ENCODE measurements at regions not wholly inside any gene's neighbourhood (a gene's known extent, or its start where the extent isn't known, plus 50 kb on each side); places are given as distances from the start of the nearest gene placed in this dataset.

DNA sequence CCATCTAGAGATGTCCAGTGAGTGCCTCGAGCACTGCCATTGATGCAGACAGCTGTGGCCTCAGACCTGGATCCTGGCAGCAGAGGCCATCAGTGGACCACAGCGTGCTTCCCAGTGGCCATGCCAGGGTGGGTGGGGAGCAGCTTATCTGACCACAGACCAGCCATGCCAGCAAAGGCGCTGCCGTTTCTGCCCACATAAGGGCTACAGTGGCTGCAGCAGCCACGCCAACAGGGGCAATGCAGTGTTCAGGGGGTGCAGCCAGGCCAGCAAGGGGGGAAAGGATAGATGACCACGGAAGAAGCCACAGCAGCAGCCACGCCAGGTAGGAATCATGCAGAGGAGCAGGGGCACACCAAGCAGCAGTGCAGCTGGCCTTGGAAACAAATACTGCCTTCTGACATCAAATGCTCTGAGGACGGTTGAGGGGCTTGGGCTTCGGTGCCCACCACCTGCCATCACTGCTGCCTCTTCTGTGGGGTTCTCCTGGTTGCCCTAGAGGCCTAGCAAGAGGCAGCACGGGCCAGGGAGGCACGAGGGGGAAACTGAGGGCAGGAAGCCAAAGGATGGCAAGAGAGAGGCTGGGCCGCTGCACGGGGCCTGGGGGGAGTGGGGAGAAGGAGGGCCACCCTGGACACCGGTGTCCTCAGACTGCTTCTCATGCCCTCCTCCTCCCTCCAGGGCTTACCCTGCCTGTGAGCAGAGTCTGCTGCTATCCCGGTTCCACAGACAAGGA, 94.7 kb upstream of the RUNX3 start:
- TF ChIP-seq, protein P1, sequence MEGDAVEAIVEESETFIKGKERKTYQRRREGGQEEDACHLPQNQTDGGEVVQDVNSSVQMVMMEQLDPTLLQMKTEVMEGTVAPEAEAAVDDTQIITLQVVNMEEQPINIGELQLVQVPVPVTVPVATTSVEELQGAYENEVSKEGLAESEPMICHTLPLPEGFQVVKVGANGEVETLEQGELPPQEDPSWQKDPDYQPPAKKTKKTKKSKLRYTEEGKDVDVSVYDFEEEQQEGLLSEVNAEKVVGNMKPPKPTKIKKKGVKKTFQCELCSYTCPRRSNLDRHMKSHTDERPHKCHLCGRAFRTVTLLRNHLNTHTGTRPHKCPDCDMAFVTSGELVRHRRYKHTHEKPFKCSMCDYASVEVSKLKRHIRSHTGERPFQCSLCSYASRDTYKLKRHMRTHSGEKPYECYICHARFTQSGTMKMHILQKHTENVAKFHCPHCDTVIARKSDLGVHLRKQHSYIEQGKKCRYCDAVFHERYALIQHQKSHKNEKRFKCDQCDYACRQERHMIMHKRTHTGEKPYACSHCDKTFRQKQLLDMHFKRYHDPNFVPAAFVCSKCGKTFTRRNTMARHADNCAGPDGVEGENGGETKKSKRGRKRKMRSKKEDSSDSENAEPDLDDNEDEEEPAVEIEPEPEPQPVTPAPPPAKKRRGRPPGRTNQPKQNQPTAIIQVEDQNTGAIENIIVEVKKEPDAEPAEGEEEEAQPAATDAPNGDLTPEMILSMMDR (IDR thresholded peaks at IDR 0.05): no peak
- TF ChIP-seq ZFX (IDR thresholded peaks at IDR 0.05; ENCODE audit: borderline replicate concordance): no peak
